ENCODE measurements at regions not wholly inside any gene's neighbourhood (a gene's known extent, or its start where the extent isn't known, plus 50 kb on each side); places are given as distances from the start of the nearest gene placed in this dataset.

- H3K27me3 ChIP-seq (ENCODE audit: insufficient read depth, low read length, poor library complexity), result no peaks in the 10 kb centered on the region
- ATAC-seq (ENCODE audit: insufficient read depth, low read depth), result no peak
- TF ChIP-seq EZH2 (IDR thresholded peaks at IDR 0.05; ENCODE audit: borderline replicate concordance, low read depth, low read length, severe bottlenecking) (no peak), CTCF (IDR thresholded peaks at IDR 0.05; ENCODE audit: borderline replicate concordance, extremely low read depth, low read length, poor library complexity, severe bottlenecking) (no peak)
- H3K79me2 ChIP-seq (ENCODE audit: insufficient read depth, low read length), result no peaks in the 10 kb centered on the region
- H3K4me1 ChIP-seq (ENCODE audit: insufficient read depth, low read length), result no peaks in the 10 kb centered on the region
- H3K9ac ChIP-seq (ENCODE audit: low read depth, low read length), result no peak overlapping the region
- H3K9me3 ChIP-seq (ENCODE audit: insufficient read depth, low read length, severe bottlenecking), result no peaks in the 10 kb centered on the region
- no peak overlapping the region for H2AFZ ChIP-seq (ENCODE audit: low read depth, low read length)
- H3K36me3 ChIP-seq (ENCODE audit: insufficient read depth, low read length), result no peaks in the 10 kb centered on the region
- H3K4me3 ChIP-seq (ENCODE audit: low read depth in 1 of 2, low read length in 2 of 2), result no peak overlapping the region
- DNase-seq, result no peak
- no peaks in the 10 kb centered on the region for H4K20me1 ChIP-seq (ENCODE audit: insufficient read depth, low read length)
- no peak overlapping the region for H3K4me2 ChIP-seq (ENCODE audit: insufficient read depth, low read length)
- H3K27ac ChIP-seq (ENCODE audit: low read length), result no peak overlapping the region
Observed at GRCh38 chr4:156330436-156331031, 376.9 kb upstream of the CTSO start.

- Histone ChIP-seq H3K9me3 (ENCODE audit: insufficient read depth, low read length, severe bottlenecking) (no peaks in the 10 kb centered on the region), H3K27me3 (ENCODE audit: insufficient read depth, low read length, poor library complexity) (no peaks in the 10 kb centered on the region), H2AFZ (ENCODE audit: low read depth, low read length) (no peak overlapping the region), H3K4me1 (ENCODE audit: insufficient read depth, low read length) (no peaks in the 10 kb centered on the region), H3K27ac (ENCODE audit: low read length) (no peak overlapping the region), H4K20me1 (ENCODE audit: insufficient read depth, low read length) (no peaks in the 10 kb centered on the region), H3K4me3 (ENCODE audit: low read depth in 1 of 2, low read length in 2 of 2) (no peak overlapping the region), H3K79me2 (ENCODE audit: insufficient read depth, low read length) (no peaks in the 10 kb centered on the region), H3K4me2 (ENCODE audit: insufficient read depth, low read length) (no peak overlapping the region), H3K36me3 (ENCODE audit: insufficient read depth, low read length) (no peaks in the 10 kb centered on the region), H3K9ac (ENCODE audit: low read depth, low read length) (no peak overlapping the region)
- no peak for DNase-seq
- no peak for ATAC-seq (ENCODE audit: insufficient read depth, low read depth)
- TF ChIP-seq CTCF (IDR thresholded peaks at IDR 0.05; ENCODE audit: borderline replicate concordance, extremely low read depth, low read length, poor library complexity, severe bottlenecking) (no peak), EZH2 (IDR thresholded peaks at IDR 0.05; ENCODE audit: borderline replicate concordance, low read depth, low read length, severe bottlenecking) (no peak)
Observed at GRCh38 chr4:156329779-156330178, 376.1 kb upstream of the CTSO start.

- ATAC-seq (ENCODE audit: insufficient read depth, low read depth), result no peak
- Histone ChIP-seq H3K79me2 (ENCODE audit: insufficient read depth, low read length) (no peaks in the 10 kb centered on the region), H3K4me2 (ENCODE audit: insufficient read depth, low read length) (no peak overlapping the region), H2AFZ (ENCODE audit: low read depth, low read length) (no peak overlapping the region), H3K27ac (ENCODE audit: low read length) (no peak overlapping the region), H3K36me3 (ENCODE audit: insufficient read depth, low read length) (no peaks in the 10 kb centered on the region), H3K4me1 (ENCODE audit: insufficient read depth, low read length) (no peaks in the 10 kb centered on the region), H3K9me3 (ENCODE audit: insufficient read depth, low read length, severe bottlenecking) (no peaks in the 10 kb centered on the region), H4K20me1 (ENCODE audit: insufficient read depth, low read length) (no peaks in the 10 kb centered on the region), H3K4me3 (ENCODE audit: low read depth in 1 of 2, low read length in 2 of 2) (no peak overlapping the region), H3K9ac (ENCODE audit: low read depth, low read length) (no peak overlapping the region), H3K27me3 (ENCODE audit: insufficient read depth, low read length, poor library complexity) (no peaks in the 10 kb centered on the region)
- no peak for TF ChIP-seq EZH2 (IDR thresholded peaks at IDR 0.05; ENCODE audit: borderline replicate concordance, low read depth, low read length, severe bottlenecking)
- no peak for TF ChIP-seq CTCF (IDR thresholded peaks at IDR 0.05; ENCODE audit: borderline replicate concordance, extremely low read depth, low read length, poor library complexity, severe bottlenecking)
- no peak for DNase-seq
Observed at GRCh38 chr4:156328882-156329281, 375.2 kb upstream of the CTSO start.

GRCh38 chr4:156326246-156326645 is 372.6 kb upstream of the CTSO start:
- Histone ChIP-seq H3K4me1 (ENCODE audit: insufficient read depth, low read length) (no peaks in the 10 kb centered on the region), H4K20me1 (ENCODE audit: insufficient read depth, low read length) (no peaks in the 10 kb centered on the region), H3K36me3 (ENCODE audit: insufficient read depth, low read length) (no peaks in the 10 kb centered on the region), H3K4me2 (ENCODE audit: insufficient read depth, low read length) (no peak overlapping the region), H3K4me3 (ENCODE audit: low read depth in 1 of 2, low read length in 2 of 2) (no peak overlapping the region), H3K79me2 (ENCODE audit: insufficient read depth, low read length) (no peaks in the 10 kb centered on the region), H3K27ac (ENCODE audit: low read length) (no peak overlapping the region), H3K9ac (ENCODE audit: low read depth, low read length) (no peak overlapping the region), H3K9me3 (ENCODE audit: insufficient read depth, low read length, severe bottlenecking) (no peaks in the 10 kb centered on the region), H2AFZ (ENCODE audit: low read depth, low read length) (no peak overlapping the region), H3K27me3 (ENCODE audit: insufficient read depth, low read length, poor library complexity) (no peaks in the 10 kb centered on the region)
- ATAC-seq (ENCODE audit: insufficient read depth, low read depth), result no peak
- TF ChIP-seq CTCF (IDR thresholded peaks at IDR 0.05; ENCODE audit: borderline replicate concordance, extremely low read depth, low read length, poor library complexity, severe bottlenecking), result no peak
- TF ChIP-seq EZH2 (IDR thresholded peaks at IDR 0.05; ENCODE audit: borderline replicate concordance, low read depth, low read length, severe bottlenecking), result no peak
- no peak for DNase-seq
